Central memory CD4-positive, alpha-beta T cell (primary cell): ENCODE measurements at regions not wholly inside any gene's neighbourhood (a gene's known extent, or its start where the extent isn't known, plus 50 kb on each side); places are given as distances from the start of the nearest gene placed in this dataset.
"Not testable (repeated sequence)": the region's sequence is repeated elsewhere in the genome, so short reads cannot be mapped to it uniquely, and the experiment has no call there.

Source experiments
- DNase-seq: peaks from one replicate; pipeline ENCODE4 v3.0.0; 2022

DNA sequence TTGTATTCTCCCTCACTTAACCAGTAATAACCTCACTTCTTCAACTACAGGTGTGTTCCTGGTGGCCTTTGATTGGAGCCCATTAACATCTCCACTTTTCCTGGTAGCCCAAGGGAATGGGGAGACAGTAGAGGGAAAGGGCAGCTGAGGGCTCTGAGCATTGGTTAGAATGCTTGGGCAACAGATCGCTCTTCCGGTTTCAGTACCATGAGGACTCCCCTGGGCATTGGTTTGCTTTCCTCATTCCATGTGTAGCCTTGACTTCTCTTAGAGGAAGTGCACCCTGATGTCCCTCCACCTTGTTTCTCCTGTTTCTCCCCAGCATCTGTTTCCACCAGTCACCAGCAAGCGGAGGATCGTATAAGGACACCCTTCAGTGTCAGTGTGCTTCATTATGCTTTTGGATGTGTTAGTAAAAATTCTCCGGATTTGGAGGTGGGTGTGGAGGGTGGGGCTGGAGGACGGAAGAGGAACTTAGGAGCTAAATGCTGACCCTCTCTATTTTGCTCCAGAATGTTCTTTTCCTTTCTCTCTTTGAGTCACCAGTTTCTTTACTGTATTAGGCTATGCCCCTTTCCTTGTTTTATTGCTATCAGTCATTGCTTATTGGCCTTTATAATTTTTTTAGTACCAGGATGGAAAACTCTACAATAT is 50.6 kb upstream of the ZNG1B start:
- not testable (repeated sequence) for DNase-seq

DNA sequence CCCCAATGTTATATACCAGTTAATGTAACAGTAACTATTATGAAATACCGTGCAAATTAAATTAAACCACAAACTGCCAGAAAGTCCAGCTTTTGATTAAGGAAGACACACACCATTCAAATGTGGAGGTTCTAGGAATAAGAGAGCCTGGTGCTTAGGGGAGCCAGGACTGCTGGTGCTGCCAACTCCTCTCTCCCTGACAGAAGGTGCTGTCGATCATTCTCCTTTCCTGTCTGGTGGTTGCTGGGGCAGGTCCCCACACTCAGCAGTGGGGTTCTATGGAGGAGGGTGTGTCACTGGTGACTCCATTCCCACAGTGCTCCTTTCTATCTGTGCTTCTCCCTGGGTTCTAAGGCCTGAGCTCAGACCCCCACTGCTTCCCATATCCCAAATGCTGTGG is 57.9 kb upstream of the ZNG1B start:
- not testable (repeated sequence) for DNase-seq

DNA sequence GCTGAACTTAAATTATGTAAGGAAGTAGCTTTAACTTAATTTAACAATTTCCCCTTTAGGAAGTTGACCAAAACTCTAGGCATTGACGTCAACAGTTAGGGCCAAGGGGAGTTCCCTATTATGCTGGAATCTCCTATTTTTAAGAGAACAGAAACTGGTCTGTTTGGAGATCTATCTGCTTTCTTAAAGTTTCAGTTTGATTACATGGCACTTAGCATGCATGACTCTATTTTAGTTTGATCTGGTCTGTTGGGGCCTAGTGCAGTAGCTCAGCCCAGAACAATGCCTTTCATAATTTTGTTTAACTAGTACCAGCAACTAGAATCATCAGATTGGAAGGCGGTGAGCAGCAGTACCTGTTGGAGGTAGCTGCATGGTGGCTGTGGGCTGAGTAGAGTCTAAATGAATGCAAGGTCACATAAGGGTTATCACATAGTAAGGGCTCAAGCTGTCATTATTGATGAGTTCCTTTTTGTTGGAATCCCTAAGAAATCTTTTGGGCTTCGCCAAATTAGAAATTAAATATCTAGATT is 60.5 kb upstream of the ZNG1B start:
- DNase-seq, result no peak

DNA sequence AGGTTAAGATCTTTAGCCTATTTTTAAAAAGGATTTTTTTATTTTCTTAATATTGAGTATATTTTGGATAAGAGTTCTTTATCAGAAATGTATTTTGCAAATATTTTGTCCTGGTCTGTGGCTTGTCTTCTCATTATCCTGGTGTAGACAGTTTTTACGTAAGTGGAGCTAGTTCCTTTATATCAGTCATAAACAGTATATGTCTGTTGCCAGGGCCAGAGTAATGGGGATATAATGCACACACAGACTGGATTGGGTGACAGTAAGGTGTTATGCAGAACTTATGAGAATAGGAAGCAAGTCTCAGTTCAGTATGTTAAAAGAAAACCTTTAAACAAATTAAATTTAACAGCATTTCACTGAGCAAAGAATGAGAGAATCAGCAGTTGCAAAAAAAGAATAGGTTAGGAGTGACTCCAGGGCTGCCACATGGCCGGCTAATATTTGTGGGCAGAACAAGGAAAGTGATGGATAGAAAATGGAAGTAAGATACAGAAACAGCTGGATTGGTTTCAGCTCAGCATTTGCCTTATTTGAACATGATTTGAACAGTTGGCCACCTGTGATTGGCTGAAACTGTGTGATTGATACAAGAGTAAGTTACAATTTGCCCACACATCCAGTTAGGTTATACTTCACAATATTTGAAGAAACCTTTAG is 61.1 kb upstream of the ZNG1B start:
- no peak for DNase-seq

DNA sequence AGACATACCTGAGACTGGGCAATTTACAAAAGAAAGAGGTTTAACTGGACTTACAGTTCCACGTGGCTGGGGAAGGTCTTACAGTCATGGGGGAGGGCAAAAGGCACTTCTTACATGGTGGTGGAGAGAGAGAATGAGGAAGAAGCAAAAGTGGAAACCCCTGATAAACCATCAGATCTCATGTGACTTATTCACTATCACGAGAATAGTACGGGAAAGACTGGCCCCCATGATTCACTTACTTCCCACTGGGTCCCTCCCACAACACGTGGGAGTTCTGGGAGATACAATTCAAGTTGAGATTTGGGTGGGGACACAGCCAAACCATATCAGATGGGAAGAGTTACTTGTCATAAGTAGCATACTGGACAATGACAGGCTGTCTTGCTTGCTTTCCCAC is 62.6 kb upstream of the ZNG1B start:
- not testable (repeated sequence) for DNase-seq

DNA sequence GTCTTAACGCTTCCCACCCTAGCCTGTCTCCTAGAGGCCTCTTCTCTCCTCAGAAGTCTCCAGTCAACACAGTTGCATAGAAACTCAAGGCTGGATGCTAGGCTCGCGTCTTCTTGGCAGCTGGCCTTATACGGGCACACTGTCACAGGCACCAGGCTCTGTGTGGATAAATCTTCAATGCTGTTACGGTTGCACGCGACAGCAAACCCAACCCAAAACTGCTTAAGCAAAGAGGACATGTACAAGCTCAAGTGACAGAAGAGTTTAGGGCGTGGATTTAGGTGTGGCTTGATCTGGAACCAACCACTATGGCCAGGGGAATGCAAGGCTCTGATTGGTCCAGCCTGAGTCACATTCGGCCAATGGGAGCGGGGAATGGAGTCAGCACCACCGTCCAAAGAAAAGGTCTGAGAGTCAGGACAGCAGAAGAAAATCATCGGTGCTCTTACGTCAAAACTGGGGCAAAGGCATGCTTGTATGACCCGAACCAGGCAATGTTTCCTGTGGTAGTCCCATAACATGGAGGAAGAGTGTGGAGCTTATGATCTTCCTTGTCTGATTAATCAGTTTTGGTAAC is 65.1 kb upstream of the ZNG1B start:
- DNase-seq, result not testable (repeated sequence)

DNA sequence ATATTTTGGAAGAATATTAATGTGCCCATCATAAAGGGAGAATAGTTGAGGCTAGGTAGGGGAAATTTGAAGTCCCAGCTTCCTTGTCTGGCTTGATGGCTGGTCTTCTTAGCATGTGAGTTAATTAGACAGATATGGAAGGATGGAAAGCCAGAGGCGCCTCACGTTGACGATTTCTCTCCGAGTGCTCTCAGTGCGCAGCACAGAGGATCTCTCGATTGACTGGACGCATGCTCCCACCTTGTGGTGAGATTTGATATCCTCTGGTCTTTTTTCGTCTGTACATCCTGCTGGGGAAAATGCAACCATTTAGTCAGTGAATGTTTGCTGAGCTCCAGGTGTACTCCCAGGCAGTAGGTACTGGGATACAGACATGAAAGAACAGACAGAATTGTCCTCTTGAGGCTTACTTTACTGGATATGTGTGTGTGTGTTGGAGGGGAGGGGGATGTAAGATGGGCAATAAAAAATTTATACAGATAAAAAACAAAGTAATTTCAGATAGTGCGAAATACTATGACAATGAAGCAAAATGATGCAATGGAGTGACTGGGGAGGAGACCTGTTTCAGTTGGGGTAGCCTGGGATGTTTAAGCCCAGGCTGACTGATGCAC is 66.9 kb upstream of the ZNG1B start:
- peak; percentile 58 for DNase-seq

DNA sequence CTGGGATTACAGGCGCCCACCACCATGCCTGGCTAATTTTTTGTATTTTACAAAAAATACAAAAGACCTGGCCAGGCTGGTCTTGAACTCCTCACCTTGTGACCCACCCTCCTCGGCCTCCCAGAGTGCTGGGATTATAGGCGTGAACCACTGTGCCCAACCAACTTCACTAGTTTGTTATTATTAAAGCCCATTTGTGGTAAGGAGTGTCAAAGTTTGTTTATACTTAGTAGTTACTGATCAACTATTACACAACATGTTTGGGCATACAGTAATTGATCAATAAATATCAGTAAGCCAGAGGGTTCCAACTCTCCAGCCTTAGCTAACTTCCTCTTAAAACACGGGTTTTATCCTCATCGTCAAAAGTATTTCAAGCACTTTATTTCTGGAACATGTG is 67.5 kb upstream of the ZNG1B start:
- DNase-seq, result no peak

DNA sequence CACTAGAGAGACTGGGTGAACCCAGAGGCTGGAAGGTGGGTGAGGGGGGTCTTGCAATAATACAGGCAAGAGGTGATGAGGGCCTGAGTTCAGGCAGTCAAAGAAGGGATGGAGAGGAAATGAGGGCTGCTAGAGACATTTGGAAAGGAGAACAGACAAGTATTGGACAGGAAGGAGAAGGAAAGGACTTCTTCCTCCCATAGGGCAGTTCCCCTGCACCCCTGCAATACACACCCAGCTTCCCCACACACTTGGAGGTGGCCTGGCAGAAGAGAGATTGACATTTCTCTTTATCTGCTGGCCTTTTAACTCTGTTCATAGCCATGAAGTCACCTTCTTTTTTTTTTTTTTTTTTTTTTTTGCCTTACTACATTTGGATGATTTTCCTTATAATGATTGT is 68.9 kb upstream of the ZNG1B start:
- not testable (repeated sequence) for DNase-seq

DNA sequence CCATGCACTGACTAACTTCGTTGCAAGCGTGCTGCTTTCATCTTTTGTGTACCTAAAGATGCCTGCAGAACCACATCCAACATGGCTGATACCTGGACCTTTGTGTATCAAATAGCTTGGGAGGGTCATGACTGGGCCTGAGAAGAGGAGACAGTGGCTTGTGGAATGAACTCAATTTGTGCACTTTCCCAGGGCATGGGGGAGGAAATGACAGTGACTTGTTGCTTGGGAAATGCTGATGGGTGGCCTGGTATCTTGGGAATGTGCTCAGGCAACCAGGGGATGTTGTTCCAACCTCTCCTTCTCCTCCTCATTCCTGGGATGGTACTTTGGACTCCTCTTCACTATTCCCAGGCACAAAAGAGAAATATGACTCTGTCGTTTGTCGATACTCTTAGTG is 70.7 kb upstream of the ZNG1B start:
- DNase-seq, result not testable (repeated sequence)

DNA sequence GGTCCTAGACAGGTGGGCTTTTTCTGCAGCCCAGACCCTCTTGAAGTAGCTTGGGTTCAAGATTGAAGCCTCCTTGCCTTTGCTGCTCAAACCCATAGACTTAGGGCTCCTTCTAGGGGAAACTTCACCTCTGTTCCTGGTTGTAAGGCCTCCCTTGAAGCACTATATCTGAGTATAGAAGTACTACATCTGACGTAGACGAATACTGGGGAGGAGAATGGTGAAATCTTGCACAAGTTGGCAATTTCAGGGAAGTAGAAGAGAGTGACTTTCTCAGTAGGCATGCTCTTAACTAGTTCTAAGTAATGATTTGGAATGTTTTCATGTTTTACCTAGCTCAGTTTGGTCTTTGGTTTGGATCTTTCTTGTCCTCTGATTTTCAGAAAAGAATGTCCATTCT is 71.7 kb upstream of the ZNG1B start:
- DNase-seq, result not testable (repeated sequence)

DNA sequence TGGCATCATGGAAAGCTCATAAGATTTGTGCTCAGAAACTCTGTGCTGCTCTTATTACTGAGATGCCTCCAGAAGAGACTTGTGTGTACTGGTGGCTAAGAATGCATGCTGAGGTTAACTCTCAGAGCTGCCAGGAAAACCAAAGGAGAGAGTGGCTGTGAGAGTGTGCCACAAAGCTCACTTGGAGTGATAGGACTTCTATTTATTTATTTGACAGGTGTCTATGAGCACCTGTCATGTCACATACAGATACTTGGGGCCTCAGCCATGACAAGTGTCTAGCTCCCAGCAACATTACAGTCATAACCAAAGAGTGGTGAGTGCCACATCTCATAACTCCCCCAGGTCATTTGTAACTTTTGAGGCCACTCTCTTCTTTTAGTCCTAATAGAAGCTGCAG is 72.2 kb upstream of the ZNG1B start:
- DNase-seq, result not testable (repeated sequence)

DNA sequence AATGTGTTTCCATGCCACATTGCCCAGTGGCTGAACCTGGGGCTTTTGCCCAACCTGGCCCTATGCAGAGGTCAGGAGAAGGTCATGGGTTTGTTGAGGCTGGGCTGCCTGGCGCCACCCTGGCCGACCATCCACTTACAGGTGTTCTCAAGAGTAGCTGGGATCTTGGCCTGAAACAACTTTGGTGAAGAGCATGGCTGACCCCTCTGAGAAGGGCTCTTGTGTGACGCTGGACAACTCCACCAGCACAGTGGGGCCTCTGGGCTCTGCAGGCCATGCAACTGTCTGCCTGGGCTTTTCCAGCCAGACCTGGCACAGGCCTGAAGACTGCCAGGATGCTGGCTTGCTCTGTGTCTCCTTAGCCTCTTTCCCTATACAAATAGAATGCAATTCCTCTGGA is 76.4 kb upstream of the ZNG1B start:
- DNase-seq, result no peak

DNA sequence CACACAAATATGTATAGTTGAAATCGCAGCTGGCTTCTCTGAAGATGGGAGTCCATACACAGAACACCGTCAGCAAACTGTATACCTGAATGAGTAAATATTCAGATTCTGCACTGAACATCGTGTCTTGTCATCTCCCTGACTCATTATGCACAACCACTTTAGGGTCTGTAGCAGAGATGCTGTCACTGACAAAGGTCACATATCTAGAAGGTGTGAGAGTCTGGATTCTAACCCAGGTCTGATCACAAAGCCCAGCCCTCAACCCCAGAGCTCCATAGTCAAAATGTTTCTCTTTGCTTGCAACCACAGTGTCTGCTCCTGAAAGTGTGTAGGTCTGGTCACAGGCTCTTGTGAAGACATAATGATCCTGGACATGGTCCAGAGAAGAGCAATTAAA is 78.3 kb upstream of the PAX8 start:
- no peak for DNase-seq

DNA sequence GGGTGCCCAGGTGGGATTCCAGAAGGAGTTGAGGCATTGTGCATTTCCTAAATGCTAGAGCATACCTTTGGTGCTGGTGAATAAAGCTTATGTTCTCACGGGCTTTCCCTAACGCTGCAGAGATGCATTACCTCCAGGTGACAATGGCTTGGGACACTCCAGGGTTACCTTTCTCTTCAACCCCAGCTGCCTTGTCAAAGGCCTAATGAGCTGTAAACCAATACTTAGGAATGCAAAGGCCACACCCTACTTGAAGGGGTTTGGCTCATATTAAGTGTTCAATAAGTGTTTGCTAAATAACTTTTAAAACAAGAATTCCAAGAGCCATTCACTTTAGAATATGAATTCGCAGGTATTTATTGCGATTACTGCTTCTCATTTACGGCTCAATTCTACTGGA is 77.6 kb upstream of the PAX8 start:
- DNase-seq, result not testable (repeated sequence)

DNA sequence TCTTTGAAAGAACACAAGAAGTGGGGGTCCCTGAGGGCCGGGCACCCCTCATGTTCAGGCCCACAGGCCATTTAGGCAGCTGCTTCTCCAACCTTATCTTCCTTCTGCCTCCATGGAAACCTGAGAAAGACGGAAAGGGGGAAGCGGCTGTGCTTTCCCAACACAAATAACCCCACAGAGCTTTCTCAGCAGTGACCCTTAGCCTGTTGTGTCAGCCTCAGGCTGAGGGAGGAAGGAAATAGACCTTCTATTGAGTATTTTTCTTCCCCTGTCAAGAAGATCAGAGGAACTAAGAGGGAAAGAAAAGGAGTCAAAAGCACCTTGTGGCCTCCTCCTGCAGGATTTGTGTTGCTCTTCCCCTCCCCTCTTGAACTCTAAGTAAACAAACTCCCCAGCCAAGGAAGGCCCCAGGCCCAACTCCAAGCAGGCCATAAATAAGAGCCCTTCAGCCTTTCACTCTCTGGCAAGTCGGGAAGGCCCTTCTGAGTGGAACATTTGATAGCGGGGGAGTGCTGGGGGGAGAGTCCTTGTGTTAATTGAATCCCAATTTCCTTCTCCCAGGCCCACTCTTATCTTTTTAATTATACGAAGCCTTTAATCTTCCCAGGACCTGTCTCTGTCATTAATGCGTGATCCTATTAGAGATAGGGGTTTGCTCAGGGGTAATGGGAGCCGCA is 76.8 kb upstream of the PAX8 start:
- not testable (repeated sequence) for DNase-seq

DNA sequence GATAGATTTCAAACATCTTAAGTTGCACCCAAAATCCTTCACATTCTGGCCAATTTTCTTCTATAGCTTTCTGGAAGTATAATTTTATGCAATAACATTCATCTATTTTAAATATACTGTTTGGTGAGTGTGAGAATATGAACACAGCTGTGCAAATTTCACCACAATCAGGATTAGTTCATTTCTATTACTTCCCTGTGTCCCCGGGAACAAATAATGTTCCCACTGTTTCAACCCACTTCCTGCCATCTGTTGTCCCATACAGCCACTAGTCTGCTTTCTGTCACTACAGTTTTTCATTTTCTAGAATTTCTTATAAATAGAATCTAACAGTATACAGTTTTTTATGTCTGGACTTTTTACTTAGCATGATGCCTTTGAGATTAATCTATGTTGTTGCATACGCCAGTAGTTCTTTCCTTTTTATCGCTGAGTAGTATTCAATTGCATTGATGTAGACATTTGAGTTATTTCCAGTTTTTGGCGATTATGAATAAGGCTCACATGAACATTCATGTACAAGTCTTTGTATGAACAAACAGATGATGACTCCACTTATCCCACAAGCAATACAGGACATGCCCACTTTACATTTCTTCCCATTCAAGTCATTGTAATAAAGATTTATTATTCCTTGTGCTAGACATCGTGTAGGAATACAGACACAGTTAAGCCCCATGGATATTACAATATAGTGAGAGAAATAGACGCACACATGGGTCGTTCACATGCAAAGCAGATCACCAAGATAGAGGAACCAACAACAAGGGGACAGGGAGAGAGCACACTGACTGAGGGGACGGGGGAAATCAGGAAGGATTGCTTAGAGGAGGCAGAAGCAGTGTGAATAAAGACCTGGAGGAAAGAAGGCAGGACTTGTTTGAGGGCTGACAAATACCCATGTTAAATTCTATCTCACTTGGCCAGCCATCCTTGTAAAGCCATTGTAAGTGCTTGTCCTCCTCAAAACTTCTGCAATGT is 72.9 kb upstream of the PAX8 start:
- no peak for DNase-seq

DNA sequence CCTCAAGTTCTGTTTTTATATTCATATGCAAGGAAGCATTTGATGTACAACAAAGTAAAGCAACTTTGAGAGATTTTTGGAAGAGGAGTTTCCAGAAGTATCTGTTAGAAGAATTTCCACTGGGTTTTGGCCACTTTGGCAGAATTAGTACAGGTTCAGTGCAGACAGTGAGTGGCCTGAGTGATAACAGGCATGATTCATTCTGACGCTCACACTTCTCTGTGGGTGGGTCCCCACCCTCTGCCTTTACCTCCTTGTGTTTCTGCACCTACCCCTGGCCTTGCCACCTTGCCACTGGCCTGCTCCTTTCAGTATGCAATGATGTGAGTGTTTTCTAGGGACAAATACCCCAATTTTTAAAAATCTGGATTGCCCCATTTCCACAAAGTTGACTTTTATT is 65.1 kb upstream of the PAX8 start:
- not testable (repeated sequence) for DNase-seq

DNA sequence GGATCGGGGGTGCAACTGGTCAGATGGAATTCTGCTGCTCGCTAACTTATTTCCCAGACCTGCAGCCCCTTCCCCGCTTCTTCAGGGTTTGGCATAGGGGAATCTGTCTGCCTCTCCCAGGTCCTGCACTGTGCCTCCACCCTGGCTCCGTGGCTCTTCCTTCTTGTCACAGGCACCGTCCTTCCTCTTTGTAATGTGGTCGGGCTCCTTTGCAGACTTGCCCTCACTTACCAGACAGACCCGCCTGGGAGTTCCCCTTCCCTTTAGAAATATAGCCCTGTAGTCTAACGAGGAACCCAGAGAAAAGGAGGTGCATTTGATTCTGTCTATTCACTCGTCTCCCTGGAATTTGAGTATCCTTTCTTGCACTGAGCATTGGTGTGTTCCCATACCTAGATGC is 63.9 kb upstream of the PAX8 start:
- DNase-seq, result no peak

DNA sequence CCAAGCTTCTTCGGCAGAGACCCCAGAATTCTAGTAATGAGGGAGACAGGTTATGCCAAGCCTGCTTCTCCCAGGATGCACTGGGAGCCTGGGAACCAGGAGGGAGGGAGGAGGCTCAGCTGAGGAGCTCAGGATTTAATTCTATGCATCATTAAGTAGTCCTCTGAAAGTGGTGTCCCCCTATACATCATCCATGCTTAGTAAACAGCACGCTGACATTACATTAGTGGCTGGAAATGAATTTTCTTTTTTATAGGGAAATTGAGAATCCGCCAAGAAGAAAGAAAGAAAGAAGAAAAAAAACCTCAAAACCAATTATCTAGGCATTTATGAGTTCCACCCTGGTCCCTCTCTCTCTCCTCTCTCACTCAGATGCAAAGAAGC is 63.1 kb upstream of the PAX8 start:
- DNase-seq, result not testable (repeated sequence)

DNA sequence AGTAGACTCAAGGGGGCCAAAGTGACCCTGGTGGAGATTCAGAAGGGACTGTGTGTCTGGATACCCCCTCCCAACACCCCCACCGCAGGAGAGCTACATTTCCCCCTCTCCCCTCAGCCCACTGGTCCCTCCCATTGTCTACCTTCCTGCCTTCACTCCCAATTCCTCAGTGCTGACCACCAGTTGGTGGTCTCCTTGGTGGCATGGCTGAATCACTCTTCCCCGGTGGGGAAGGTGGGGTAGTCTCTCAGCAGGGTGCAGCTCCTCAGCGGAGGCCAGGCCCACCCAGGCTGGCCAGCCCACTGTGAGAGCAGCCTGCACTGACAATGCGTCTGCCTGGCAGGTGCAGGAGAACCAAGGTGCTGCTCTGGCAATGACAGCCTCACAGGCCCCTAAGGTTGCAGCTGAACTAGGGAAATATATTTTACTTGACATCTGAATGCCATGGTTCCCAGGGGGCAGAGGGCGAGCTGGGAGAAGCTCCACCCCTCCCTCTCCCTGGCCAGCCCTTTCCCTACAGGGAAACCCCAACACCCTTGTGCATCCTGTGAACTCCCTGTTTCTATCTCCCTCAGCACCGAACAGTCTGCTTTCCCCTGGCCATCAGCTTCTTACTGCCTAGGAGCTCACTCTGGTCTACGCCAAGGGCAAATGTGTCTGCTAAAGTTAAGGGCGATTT is 62.6 kb upstream of the PAX8 start:
- DNase-seq, result no peak
